Bronchial epithelial cell (primary cell): ENCODE measurements at regions not wholly inside any gene's neighbourhood (a gene's known extent, or its start where the extent isn't known, plus 50 kb on each side); places are given as distances from the start of the nearest gene placed in this dataset.
"Not testable (repeated sequence)": the region's sequence is repeated elsewhere in the genome, so short reads cannot be mapped to it uniquely, and the experiment has no call there.

Source experiments
- DNase-seq: peaks from one replicate; pipeline ENCODE4 v3.0.0-alpha.2; 2010; ENCODE audit warnings: low read depth
- FAIRE-seq: peaks from 2 replicates; lab custom pipeline; 2011; peaks lifted over from hg19 to GRCh38; lab: Jason Lieb, UNC
- H3K27me3 ChIP-seq: 2 replicates; pipeline ENCODE4 v1.5.1; 2011; ENCODE audit warnings: low read length; ENCODE audit not compliant: control insufficient read depth, insufficient read depth
- H3K36me3 ChIP-seq: 2 replicates; pipeline ENCODE4 v1.5.1; 2011; ENCODE audit warnings: low read length; ENCODE audit not compliant: control insufficient read depth, insufficient read depth
- H3K4me3 ChIP-seq: 2 replicates; pipeline ENCODE4 v1.5.1; 2011; ENCODE audit warnings: mild to moderate bottlenecking, low read depth, low read length, control low read depth
- TF ChIP-seq, protein P1 (sequence below): IDR thresholded peaks from 2 replicates; pipeline ENCODE4 v1.5.1; 2011; ENCODE audit warnings: mild to moderate bottlenecking, moderate library complexity, low read length, control low read depth, inconsistent platforms; ENCODE audit not compliant: insufficient read depth, severe bottlenecking

DNA sequence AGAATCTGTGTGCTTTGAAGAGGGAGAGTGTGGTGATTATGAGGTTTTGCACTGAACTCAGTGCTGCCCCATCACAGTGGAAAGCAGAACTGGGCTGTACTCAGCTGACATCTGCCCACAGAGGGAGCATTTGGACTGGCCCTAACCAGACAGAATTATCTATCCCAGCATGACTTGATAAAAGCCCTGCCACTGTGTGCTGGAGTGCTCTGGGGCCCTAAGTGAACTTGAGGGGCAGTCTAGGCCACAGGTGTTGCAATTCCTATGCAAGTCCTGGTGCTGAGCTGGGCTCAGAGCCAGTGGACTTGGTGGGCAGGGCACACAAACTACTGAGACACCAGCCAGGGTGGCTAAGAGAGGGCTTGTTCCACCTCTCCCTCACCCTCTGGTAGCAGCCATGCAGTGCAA lies 269.2 kb upstream of the CTNNB1 start:
- Histone ChIP-seq H3K36me3 (no peaks in the 10 kb centered on the region), H3K4me3 (no peak overlapping the region), H3K27me3 (no peaks in the 10 kb centered on the region)
- TF ChIP-seq, protein P1, sequence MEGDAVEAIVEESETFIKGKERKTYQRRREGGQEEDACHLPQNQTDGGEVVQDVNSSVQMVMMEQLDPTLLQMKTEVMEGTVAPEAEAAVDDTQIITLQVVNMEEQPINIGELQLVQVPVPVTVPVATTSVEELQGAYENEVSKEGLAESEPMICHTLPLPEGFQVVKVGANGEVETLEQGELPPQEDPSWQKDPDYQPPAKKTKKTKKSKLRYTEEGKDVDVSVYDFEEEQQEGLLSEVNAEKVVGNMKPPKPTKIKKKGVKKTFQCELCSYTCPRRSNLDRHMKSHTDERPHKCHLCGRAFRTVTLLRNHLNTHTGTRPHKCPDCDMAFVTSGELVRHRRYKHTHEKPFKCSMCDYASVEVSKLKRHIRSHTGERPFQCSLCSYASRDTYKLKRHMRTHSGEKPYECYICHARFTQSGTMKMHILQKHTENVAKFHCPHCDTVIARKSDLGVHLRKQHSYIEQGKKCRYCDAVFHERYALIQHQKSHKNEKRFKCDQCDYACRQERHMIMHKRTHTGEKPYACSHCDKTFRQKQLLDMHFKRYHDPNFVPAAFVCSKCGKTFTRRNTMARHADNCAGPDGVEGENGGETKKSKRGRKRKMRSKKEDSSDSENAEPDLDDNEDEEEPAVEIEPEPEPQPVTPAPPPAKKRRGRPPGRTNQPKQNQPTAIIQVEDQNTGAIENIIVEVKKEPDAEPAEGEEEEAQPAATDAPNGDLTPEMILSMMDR: peak; percentile 18
- FAIRE-seq: peak; percentile 50
- DNase-seq: no peak

DNA sequence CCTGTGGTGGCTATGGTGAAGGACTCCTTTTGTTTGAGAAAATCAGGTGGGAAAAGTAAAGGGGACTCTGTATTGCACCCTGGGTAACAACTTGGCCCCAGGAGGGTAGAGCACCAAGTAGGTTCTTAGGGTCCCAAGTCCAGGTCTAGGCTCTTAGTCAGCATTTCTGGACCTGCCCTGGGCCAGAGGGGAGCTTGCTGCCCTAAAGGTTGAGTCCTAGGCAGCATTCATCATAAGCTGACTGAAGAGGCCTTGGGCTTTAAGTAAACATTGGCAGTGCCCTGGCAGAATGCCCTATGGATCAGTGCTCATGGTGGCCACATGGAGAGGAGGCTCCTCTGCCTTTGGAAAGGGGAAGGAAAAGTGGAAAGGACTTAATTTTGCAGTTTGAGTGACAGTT lies 268.5 kb upstream of the CTNNB1 start:
- Histone ChIP-seq H3K4me3 (no peak overlapping the region), H3K27me3 (no peaks in the 10 kb centered on the region), H3K36me3 (no peaks in the 10 kb centered on the region)
- TF ChIP-seq, protein P1: no peak
- FAIRE-seq: no peak
- DNase-seq: no peak

- H3K4me3 ChIP-seq: no peak overlapping the region
- no peak for FAIRE-seq
- TF ChIP-seq, protein P1: no peak
- no peaks in the 10 kb centered on the region for H3K27me3 ChIP-seq
- H3K36me3 ChIP-seq: no peaks in the 10 kb centered on the region
- no peak for DNase-seq
Measured at GRCh38 chr3:40938591-40938990, 260.7 kb upstream of the CTNNB1 start.

DNA sequence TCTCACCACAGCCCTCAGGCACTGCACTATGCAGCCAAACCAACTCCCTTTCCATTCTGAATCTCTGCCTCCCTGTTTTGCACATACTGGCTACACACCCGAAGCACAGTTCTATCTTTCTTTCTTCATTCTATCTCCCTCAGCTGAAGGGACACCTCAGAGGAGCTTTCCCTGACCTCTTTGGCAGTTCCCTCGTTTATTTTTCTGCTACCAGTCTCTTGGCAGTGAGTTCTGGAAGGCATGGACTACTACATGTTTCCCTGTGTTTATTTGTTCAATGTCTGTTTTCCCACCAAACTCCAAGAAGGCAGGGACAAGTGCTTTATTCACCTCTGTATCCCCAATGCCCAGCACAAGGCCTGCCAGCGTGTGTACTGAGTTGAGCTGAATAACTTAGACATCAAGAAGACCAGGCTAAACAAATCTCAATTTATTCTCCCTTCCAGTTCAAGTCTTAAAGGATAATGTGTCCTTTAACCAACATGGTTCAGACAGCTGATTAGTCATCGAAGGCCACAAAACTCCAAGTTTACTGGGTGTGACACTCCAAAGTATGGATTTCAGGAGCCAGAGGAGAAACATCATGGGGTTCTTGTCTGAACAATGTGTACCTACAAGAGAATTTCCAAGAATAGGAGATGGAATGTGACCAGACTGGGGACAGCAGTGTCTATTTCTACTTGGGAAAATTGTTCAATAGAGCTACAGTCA lies 260.1 kb upstream of the CTNNB1 start:
- DNase-seq: peak; percentile 59
- TF ChIP-seq, protein P1: no peak
- Histone ChIP-seq H3K27me3 (no peaks in the 10 kb centered on the region), H3K36me3 (no peaks in the 10 kb centered on the region), H3K4me3 (no peak overlapping the region)
- peak; percentile 83 for FAIRE-seq

DNA sequence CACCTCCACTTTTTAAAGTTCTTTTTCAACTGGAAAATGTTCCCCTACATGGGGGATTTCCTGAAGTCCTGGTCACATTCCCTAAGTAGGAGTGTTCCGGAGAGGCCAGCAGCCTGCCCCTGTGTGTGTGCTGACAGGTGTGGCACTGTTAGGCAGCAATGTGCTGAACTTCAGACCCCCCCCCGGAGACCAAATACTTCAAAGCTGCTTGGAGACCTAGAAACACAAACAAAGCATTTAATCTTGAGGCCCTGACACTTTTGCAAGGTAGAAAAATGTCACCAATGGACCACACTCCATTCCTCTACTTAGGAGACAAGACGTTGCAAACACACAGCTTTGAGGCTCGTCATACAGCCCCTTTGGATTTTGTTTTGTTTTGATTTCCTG lies 259.6 kb upstream of the CTNNB1 start:
- Histone ChIP-seq H3K36me3 (no peaks in the 10 kb centered on the region), H3K4me3 (no peak overlapping the region), H3K27me3 (no peaks in the 10 kb centered on the region)
- no peak for DNase-seq
- TF ChIP-seq, protein P1: no peak
- FAIRE-seq: no peak

- no peak for FAIRE-seq
- Histone ChIP-seq H3K4me3 (no peak overlapping the region), H3K36me3 (no peaks in the 10 kb centered on the region), H3K27me3 (no peaks in the 10 kb centered on the region)
- TF ChIP-seq, protein P1: no peak
- no peak for DNase-seq
Measured at GRCh38 chr3:40940651-40941050, 258.7 kb upstream of the CTNNB1 start.

DNA sequence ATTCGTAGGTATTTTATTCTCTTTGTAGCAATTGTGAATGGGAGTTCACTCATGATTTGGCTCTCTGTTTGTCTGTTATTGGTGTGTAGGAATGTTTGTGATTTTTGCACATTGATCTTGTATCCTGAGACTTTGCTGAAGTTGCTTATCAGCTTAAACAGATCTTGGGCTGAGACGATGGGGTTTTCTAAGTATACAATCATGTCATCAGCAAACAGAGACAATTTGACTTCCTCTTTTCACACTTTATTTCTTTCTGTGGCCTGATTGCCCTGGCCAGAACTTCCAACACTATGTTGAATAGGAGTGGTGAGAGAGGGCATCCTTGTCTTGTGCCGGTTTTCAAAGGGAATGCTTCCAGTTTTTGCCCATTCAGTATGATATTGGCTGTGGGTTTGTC lies 252.3 kb upstream of the CTNNB1 start:
- H3K36me3 ChIP-seq, FAIRE-seq, DNase-seq, H3K27me3 ChIP-seq, H3K4me3 ChIP-seq: not testable (repeated sequence)

DNA sequence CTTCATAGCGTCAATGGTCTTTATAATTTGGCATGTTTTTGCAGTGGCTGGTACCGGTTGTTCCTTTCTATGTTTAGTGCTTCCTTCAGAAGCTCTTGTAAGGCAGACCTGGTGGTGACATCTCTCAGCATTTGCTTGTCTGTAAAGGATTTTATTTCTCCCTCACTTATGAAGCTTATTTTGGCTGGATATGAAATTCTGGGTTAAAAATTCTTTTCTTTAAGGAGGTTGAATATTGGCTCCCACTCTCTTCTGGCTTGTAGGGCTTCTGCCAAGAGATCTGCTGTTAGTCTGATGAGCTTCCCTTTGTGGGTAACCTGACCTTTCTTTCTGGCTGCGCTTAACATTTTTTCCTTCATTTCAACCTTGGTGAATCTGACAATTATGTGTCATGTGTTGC lies 250.0 kb upstream of the CTNNB1 start:
- not testable (repeated sequence) for H3K27me3 ChIP-seq, DNase-seq, FAIRE-seq, H3K36me3 ChIP-seq, H3K4me3 ChIP-seq
